Activated naive CD8-positive, alpha-beta T cell treated with anti-CD3 and anti-CD28 coated beads, Interleukin-2, amount 50 U/mL, for 24 hours (primary cell): ENCODE measurements at regions not wholly inside any gene's neighbourhood (a gene's known extent, or its start where the extent isn't known, plus 50 kb on each side); places are given as distances from the start of the nearest gene placed in this dataset.
"Not testable (repeated sequence)": the region's sequence is repeated elsewhere in the genome, so short reads cannot be mapped to it uniquely, and the experiment has no call there.

Experiments
- ATAC-seq: fragments of 150-1000 bp; cut with Tn5 transposase; one replicate; pipeline ENCODE4 v1.10.0; 2021
- DNase-seq: peaks from one replicate; pipeline ENCODE4 v3.0.0; 2021
- H3K27ac Mint-ChIP-seq: one replicate; pipeline ENCODE4 v1.8.0; 2021; ENCODE audit warnings: mild to moderate bottlenecking, mixed read lengths
- H3K27me3 Mint-ChIP-seq: one replicate; pipeline ENCODE4 v1.8.0; 2021; ENCODE audit warnings: mixed read lengths
- H3K36me3 Mint-ChIP-seq: one replicate; pipeline ENCODE4 v1.8.0; 2021; ENCODE audit warnings: low read depth, mixed read lengths
- H3K4me1 Mint-ChIP-seq: one replicate; pipeline ENCODE4 v1.8.0; 2021; ENCODE audit warnings: mixed read lengths
- H3K4me3 Mint-ChIP-seq: one replicate; pipeline ENCODE4 v1.8.0; 2021; ENCODE audit warnings: mild to moderate bottlenecking, moderate library complexity, mixed read lengths
- H3K9me3 Mint-ChIP-seq: one replicate; pipeline ENCODE4 v1.8.0; 2021; ENCODE audit warnings: mixed read lengths

DNA sequence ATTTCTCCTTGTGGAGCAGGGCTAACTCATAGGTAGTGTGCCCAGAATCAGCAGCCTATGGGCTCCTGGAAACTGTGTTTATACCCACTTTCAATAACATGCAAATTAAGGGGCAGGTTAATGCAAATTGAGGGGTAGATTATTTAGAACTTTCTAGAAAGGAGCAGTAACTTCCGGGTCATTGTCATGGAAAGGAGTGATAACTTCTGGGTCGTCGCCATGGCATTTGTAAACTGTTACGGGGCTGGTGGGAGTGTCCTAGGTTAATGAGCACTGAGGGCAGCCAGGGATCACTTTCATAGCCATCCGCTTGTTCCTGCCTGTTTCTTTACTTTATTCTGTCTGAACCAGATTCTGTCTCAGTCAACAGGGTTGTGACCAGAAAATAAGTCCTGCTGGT is 143.3 kb upstream of the RFLNA start:
- H3K4me3 Mint-ChIP-seq = no peak overlapping the region
- H3K36me3 Mint-ChIP-seq = no peaks in the 10 kb centered on the region
- no peak for ATAC-seq
- H3K9me3 Mint-ChIP-seq = no peaks in the 10 kb centered on the region
- DNase-seq = no peak
- no peak overlapping the region for H3K27ac Mint-ChIP-seq
- H3K27me3 Mint-ChIP-seq = no peaks in the 10 kb centered on the region
- H3K4me1 Mint-ChIP-seq = no peaks in the 10 kb centered on the region

DNA sequence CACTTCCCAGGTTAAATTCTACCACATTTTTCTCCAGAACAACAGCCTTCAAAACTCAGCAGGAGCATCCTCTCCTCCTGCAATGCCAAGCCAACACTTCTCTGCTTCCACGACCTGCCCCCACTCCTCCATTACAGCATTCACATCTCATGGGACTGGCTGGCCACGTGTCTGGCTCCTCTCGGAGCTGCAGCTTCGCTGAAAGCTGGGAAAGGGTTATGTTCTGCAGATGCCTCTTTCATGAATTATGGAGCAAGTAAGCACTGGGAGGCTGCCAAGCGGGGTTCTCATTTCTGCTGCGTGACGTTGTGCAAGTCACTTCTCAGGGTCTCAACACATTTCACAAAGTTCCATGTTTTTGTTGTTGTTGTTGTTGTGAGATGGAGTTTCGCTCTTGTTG is 142.2 kb upstream of the RFLNA start:
- no peak for DNase-seq
- peaks cover 3% of the 10 kb centered on the region for H3K27me3 Mint-ChIP-seq
- ATAC-seq = no peak
- no peaks in the 10 kb centered on the region for H3K36me3 Mint-ChIP-seq
- no peak overlapping the region for H3K4me3 Mint-ChIP-seq
- no peak overlapping the region for H3K27ac Mint-ChIP-seq
- H3K4me1 Mint-ChIP-seq = no peaks in the 10 kb centered on the region
- no peaks in the 10 kb centered on the region for H3K9me3 Mint-ChIP-seq

DNA sequence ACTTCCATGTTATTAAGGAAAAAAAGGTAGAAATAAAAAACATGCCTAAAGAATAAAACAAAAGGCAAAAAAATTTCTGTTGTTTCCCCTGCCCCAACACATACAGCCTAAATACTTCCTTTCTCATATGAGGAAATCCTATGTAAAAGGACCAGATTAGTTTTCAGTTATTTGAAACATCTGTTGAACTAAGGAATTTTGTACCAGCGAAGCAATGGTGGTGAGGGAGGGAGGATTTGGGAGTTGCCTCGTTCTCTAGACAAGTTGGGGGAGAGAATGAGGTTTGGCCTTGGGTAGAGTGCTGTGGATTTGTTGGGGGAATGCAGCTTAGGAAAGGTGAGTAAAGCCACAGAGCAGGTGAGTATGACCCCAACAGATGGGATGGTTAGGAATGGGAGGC is 141.5 kb upstream of the RFLNA start:
- no peak for ATAC-seq
- H3K36me3 Mint-ChIP-seq = no peaks in the 10 kb centered on the region

DNA sequence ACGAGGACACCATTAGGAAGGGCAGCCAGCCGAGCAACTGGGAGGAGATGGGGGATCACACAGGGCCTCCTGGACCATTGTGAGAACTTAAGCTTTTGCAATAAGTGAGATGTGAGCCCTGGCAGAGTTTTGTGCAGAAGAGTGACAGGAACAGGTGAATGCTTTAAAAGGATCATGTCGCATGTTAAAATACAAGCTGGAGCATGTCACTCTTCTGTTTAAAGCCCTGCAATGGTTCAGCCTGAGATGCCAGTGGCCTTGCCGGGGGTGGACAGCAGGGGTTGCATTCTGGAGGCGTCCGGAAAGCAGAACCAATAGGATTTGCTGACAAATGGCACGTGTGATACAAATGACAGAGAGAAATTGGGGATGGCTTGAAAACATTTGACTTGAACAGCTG is 137.5 kb upstream of the RFLNA start:
- H3K36me3 Mint-ChIP-seq = no peaks in the 10 kb centered on the region
- H3K27me3 Mint-ChIP-seq = peaks cover 6% of the 10 kb centered on the region
- H3K9me3 Mint-ChIP-seq = no peaks in the 10 kb centered on the region
- DNase-seq = no peak
- no peak for ATAC-seq
- H3K27ac Mint-ChIP-seq = no peak overlapping the region
- no peak overlapping the region for H3K4me3 Mint-ChIP-seq
- no peaks in the 10 kb centered on the region for H3K4me1 Mint-ChIP-seq

More for the DNA sequence above, 141.5 kb upstream of the RFLNA start:
- H3K27me3 Mint-ChIP-seq = peaks cover 6% of the 10 kb centered on the region
- H3K9me3 Mint-ChIP-seq = no peaks in the 10 kb centered on the region
- no peaks in the 10 kb centered on the region for H3K4me1 Mint-ChIP-seq
- H3K27ac Mint-ChIP-seq = no peak overlapping the region
- H3K4me3 Mint-ChIP-seq = no peak overlapping the region
- no peak for DNase-seq

DNA sequence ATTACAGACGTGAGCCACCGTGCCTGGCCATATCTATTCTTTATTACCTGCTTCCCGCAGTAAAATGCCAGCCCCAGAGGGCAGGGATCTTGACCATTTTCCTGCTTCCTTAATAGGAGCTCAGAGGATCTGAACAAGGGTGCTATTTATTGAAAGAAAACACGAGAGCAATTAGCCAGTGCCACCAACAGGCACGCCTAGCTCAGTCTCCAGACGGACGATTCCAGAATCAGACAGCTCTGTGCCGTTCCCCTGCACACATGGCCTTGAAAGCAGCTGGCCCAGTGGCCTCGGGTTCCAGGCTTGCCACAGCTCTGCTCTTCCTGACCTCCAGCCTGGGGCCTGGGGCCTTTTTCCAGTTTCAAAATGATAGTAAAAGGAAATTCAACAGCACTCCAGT is 135.2 kb upstream of the RFLNA start:
- Mint-ChIP-seq H3K36me3 (no peaks in the 10 kb centered on the region), H3K9me3 (peaks cover 6% of the 10 kb centered on the region), H3K4me3 (no peak overlapping the region), H3K27ac (no peak overlapping the region), H3K27me3 (peaks cover 6% of the 10 kb centered on the region), H3K4me1 (no peaks in the 10 kb centered on the region)
- ATAC-seq (no peak), DNase-seq (no peak)

DNA sequence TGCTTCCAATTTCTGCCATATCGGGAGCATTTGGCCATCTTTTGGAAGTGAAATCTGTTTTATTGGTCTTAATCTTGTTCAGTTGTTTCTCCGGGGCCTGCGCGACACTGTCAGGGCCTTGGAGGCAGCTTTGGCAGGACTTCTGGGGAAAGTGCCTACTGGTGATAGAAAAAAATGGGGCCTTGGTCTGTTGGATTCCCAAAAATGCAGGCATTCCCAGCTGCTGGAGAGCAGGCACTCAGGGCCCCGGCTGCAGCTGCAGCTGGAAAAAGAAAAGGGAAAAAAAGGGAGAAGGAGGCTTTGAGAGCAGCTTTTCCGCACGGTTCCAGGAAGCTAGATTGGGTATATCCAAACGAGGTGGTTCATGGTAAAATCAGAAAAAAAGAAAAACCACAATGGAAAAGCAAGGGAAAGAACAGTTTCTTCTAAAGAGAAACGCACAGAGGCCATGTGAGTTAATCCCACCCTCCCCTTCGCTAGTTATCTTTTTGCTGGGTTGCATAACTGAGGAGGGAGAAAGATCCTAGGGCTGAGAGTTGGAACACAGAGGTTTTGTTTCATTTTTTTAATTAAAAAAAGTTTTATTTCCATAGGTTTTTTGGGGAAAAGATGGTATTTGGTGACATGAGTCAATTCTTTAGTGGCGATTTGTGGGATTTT is 134.7 kb upstream of the RFLNA start:
- Mint-ChIP-seq H3K4me1 (no peaks in the 10 kb centered on the region), H3K36me3 (no peaks in the 10 kb centered on the region), H3K27me3 (peaks cover 6% of the 10 kb centered on the region), H3K9me3 (peaks cover 6% of the 10 kb centered on the region), H3K4me3 (no peak overlapping the region), H3K27ac (no peak overlapping the region)
- no peak for ATAC-seq
- DNase-seq = no peak

DNA sequence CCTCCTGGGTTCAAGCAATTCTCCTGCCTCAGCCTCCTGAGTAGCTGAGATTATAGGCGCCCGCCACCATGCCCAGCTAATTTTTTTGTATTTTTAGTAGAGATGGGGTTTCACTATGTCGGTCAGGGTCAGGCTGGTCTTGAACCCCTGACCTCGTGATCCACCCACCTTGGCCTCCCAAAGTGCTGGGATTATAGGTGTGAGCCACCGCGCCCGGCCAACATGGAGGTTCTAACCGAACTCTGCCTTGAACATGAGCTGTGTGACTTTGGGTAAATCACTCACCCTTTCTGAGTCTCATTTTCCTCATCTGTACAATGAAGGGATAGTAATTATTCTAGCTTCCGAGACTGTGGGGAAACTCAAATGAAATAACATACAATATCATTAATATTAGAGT is 133.5 kb upstream of the RFLNA start:
- not testable (repeated sequence) for ATAC-seq, H3K9me3 Mint-ChIP-seq, DNase-seq, H3K4me3 Mint-ChIP-seq, H3K27me3 Mint-ChIP-seq, H3K4me1 Mint-ChIP-seq, H3K27ac Mint-ChIP-seq, H3K36me3 Mint-ChIP-seq

DNA sequence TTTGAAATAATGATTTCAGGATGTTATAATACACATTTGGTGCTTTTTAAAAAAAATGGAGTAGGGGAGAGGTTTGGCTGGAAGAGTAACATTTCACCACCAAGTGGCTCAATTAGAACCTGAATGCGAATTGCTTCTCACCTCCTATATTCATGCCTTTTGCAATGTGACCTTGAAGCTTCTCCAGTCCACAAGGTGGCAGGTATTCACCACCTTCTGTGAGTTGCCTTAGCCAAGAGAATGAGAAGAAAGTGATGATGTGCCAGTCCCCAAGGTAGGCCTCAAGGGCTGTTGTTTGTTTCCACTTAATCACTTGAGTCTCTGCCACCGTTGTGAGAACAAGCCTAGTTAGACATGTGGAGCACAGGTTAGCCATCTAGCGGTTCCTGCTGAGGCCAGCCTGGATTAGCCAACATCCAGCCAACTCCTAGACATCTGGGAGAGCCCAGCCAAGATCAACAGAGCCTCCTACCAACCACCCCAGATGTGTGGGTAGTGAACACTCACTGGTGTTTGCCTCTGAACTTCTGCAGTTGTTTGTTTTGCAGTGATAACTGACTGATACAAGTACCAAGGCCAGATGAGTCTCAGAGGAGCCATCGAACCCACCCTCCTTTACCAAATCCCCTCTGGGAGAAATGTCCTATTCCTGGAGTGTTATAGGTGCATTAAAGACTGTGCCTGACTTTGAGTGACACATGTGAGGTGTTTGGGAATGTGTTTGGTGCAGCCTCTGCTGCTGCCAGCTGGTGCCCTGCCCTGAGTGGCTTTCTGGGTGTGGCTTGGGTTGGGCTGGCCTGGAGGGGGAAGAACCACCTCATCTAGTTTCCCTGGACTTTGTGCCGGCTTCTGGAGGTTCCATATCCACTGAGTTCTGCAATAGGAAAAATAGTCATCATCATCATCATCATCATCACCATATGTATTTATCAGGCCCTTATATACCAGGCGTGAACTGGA is 132.5 kb upstream of the RFLNA start:
- Mint-ChIP-seq H3K27me3 (peaks cover 2% of the 10 kb centered on the region), H3K4me1 (no peaks in the 10 kb centered on the region), H3K27ac (no peak overlapping the region), H3K9me3 (peaks cover 6% of the 10 kb centered on the region), H3K36me3 (no peaks in the 10 kb centered on the region), H3K4me3 (no peak overlapping the region)
- no peak for DNase-seq
- no peak for ATAC-seq

DNA sequence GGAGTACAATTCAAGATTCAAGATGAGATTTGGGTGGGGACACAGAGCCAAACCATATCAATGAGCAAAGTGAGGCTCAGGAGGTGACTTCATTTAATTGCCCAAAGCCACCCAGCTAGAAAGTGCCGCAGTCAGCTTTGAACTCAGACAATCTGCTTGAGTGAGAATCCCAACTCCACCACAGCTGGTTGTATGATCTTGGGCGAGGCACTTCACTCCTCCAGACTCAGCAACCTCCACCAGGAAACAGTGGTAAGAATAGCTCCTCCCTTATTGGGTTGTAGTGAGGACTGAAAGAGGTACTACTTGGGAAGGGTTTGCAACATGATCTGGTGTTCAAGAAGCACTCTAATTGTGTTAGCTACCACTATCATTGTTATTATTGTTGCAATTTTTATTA is 129.2 kb upstream of the RFLNA start:
- peaks cover 9% of the 10 kb centered on the region for H3K9me3 Mint-ChIP-seq
- ATAC-seq (no peak), DNase-seq (no peak)
- no peaks in the 10 kb centered on the region for H3K36me3 Mint-ChIP-seq
- H3K4me1 Mint-ChIP-seq = no peaks in the 10 kb centered on the region
- H3K4me3 Mint-ChIP-seq = no peak overlapping the region
- no peak overlapping the region for H3K27ac Mint-ChIP-seq
- no peaks in the 10 kb centered on the region for H3K27me3 Mint-ChIP-seq

DNA sequence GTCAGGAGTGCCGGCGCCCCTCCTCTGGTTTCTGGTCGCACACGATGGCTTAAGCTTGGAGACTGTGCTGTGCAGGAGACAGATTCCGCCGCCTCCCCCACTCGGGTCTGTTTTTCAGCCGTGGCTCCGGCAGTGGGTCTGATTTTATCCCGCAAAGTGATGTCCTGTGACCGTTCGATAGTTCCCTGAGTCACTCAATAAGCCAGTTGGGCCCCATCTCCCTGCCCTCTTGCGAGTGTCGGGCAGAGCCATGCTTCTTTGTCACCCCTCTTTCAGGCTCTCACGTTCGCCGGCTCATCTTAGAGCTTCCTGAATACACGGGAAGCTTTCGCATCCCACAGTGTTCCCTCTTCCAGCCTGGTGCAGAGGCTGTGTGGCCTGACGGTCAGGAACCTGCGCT is 127.8 kb upstream of the RFLNA start:
- peaks cover 9% of the 10 kb centered on the region for H3K9me3 Mint-ChIP-seq
- no peak overlapping the region for H3K27ac Mint-ChIP-seq
- no peaks in the 10 kb centered on the region for H3K27me3 Mint-ChIP-seq
- DNase-seq (no peak), ATAC-seq (no peak)
- no peak overlapping the region for H3K4me3 Mint-ChIP-seq
- H3K36me3 Mint-ChIP-seq = no peaks in the 10 kb centered on the region
- no peaks in the 10 kb centered on the region for H3K4me1 Mint-ChIP-seq

DNA sequence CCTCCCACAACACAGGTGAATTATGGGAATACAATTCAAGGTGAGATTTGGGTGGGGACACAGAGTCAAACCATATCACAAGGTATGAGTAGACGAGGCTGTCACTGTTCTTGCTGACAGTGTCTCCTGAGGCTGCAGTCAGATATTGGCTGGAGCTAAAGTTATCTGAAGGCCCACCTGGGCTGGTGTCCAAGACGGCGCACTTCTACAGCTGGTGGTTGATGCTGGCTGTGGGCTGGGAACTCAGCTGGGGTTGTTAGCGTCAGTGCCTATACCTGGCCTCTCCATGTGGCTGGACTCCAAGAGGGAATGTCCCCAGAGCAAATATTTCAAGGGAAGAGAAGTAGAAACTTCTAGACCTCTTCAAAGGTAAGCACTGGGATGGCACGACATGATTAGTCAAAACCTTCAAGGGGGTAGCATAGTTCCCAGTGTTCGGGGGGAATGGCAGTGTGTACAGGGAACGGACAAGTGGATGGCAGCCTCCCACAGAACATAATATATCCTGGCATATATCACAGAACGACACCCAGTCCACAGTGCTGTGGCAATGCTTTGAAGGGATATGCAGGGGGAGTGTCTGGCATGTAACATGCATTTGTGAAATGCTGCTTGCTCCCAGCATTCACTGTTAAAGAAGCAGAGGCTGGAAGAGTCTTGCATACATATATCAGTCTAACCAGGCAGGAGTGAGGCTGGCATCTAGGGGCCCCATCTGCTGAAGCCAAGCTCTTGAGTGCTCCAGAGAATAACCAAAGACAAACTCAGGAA is 126.7 kb upstream of the RFLNA start:
- no peak for ATAC-seq
- H3K27me3 Mint-ChIP-seq = no peaks in the 10 kb centered on the region
- H3K36me3 Mint-ChIP-seq = no peaks in the 10 kb centered on the region
- DNase-seq = no peak
- no peak overlapping the region for H3K27ac Mint-ChIP-seq
- H3K4me3 Mint-ChIP-seq = no peak overlapping the region
- H3K4me1 Mint-ChIP-seq = no peaks in the 10 kb centered on the region
- peaks cover 7% of the 10 kb centered on the region for H3K9me3 Mint-ChIP-seq

DNA sequence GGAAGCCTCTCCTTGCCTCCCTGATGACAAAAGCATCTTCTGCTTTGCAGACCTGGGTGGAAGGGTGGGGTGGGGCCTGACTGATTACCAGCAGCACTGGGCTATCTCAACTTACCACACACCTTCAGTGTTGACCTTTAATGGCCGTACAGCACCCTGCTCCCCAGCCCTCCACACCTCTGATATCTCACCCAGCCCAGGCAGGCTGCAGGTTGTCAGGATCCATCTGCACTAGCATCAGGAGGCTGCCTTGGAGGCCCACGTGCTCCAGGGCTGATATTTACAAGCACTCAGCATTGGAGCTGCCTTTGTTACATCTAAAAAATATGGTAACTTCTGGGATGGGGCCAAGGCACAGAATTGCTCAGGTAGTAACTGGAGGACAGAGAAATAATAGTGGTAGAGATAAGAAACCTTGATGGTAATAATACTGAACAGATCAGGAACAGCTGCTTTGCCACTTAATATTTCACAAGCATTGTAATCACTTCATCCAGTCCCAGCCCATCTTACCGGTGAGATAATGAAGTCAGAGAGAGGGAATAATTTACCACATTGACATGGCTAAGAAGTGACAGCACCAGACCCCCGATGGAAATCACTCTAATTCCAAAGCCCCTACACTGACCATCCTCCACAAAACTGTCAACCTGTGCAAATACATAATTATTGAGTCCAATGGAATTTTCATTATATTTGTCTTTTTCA is 125.2 kb upstream of the RFLNA start:
- no peak for DNase-seq
- Mint-ChIP-seq H3K9me3 (peaks cover 3% of the 10 kb centered on the region), H3K36me3 (no peaks in the 10 kb centered on the region), H3K27ac (no peak overlapping the region), H3K4me3 (no peak overlapping the region), H3K4me1 (no peaks in the 10 kb centered on the region), H3K27me3 (peaks cover 2% of the 10 kb centered on the region)
- no peak for ATAC-seq

DNA sequence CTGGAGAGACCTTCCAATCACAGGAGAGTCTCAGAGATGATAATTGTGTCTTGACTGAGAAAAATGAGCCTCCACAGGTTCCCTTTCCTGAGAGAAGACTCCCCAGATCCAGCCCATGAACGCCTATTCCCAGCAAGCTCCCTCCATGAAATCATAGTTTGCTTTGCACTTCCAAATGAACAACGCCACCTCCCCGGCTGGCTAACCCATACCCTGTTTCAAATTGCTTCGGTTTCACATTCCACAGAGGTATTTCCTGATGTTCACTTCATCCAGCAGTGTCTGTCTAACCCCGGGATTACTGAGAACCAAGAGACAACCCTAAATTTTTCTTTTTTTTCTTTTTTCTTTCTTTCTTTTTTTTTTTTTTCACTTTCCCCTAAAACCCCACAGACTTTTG is 124.1 kb upstream of the RFLNA start:
- no peak overlapping the region for H3K27ac Mint-ChIP-seq
- no peak for ATAC-seq

DNA sequence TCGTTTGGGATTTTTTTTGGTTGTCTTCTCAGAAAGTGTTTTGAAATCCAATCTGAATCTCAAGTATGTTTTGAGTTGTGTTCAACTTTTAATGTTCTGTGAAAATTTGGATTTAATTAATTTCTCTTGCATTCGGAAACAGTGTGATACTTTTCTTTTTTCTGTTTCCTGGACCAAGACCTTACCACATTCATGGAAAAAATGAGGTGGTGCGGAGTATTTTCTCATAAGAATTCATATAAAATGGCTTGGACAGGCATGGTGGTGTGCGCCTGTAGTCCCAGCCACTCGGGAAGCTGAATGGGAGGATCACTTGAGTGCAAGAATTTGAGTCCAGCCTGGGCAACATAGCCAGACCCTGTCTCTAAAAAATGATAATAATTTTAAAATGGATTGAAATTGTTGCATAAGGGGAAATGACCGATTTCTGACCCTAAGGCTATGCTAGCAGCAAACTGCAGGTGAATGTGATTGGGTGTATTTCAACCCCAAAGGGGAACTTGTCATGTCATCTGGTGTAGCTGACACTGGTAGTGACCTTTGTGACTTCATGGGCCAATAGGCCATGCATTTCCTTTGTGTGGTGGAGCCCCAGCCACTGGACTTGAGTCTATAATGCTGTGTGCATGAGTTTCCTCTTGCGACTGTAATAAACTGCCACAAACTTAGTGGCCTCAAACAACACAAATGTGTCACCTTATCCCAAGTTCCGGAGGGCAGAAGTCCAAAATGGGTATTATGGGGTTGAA is 123.5 kb upstream of the RFLNA start:
- Mint-ChIP-seq H3K4me3 (no peak overlapping the region), H3K4me1 (no peaks in the 10 kb centered on the region), H3K36me3 (no peaks in the 10 kb centered on the region), H3K9me3 (peaks cover 3% of the 10 kb centered on the region), H3K27ac (no peak overlapping the region), H3K27me3 (peaks cover 4% of the 10 kb centered on the region)
- ATAC-seq (no peak), DNase-seq (no peak)

More for the DNA sequence above, 124.1 kb upstream of the RFLNA start:
- H3K4me3 Mint-ChIP-seq = no peak overlapping the region
- H3K36me3 Mint-ChIP-seq = no peaks in the 10 kb centered on the region
- H3K27me3 Mint-ChIP-seq = peaks cover 2% of the 10 kb centered on the region
- no peaks in the 10 kb centered on the region for H3K4me1 Mint-ChIP-seq
- no peak for DNase-seq
- H3K9me3 Mint-ChIP-seq = peaks cover 3% of the 10 kb centered on the region
